DOHH2 (cell line): ENCODE measurements at regions not wholly inside any gene's neighbourhood (a gene's known extent, or its start where the extent isn't known, plus 50 kb on each side); places are given as distances from the start of the nearest gene placed in this dataset.

Source experiments
- H3F3A ChIP-seq: fragments of 200-600 bp; sonication (generic), shearing (Covaris generic); 2 replicates; pipeline ENCODE4 v1.6.0; 2016; ENCODE audit warnings: antibody characterized with exemption, mild to moderate bottlenecking; ENCODE audit not compliant: control insufficient read depth, insufficient read depth
- H3K27ac ChIP-seq: fragments of 200-600 bp; sonication (generic); 2 replicates; pipeline ENCODE4 v1.5.1; 2014; ENCODE audit warnings: low read depth, mild to moderate bottlenecking, low read length, moderate library complexity
- H3K27me3 ChIP-seq: fragments of 200-600 bp; sonication (generic); 2 replicates; pipeline ENCODE4 v1.6.1; 2014; ENCODE audit warnings: mild to moderate bottlenecking, low read length, mixed read lengths; ENCODE audit not compliant: control insufficient read depth
- H3K36me3 ChIP-seq: fragments of 200-600 bp; sonication (generic); 2 replicates; pipeline ENCODE4 v1.6.1; 2014; ENCODE audit warnings: mild to moderate bottlenecking, low read length, moderate library complexity, mixed read lengths; ENCODE audit not compliant: control insufficient read depth
- H3K4me1 ChIP-seq: fragments of 200-600 bp; sonication (generic); 2 replicates; pipeline ENCODE4 v1.6.1; 2014; ENCODE audit warnings: mild to moderate bottlenecking, low read length, mixed read lengths; ENCODE audit not compliant: control insufficient read depth
- H3K4me2 ChIP-seq: fragments of 200-600 bp; sonication (generic); 2 replicates; pipeline ENCODE4 v1.6.0; 2014; ENCODE audit warnings: mild to moderate bottlenecking, low read length, moderate library complexity
- H3K4me3 ChIP-seq: fragments of 200-600 bp; sonication (generic); 2 replicates; pipeline ENCODE4 v1.5.1; 2014; ENCODE audit warnings: mild to moderate bottlenecking, low read length, mixed read lengths
- H3K79me2 ChIP-seq: fragments of 200-600 bp; sonication (generic); 2 replicates; pipeline ENCODE4 v1.6.1; 2014; ENCODE audit warnings: mild to moderate bottlenecking, low read length, mixed read lengths; ENCODE audit not compliant: control insufficient read depth
- H3K9me2 ChIP-seq: fragments of 200-600 bp; sonication (generic); replicated peaks from 2 replicates; pipeline ENCODE4 v1.6.1; 2014; ENCODE audit warnings: mild to moderate bottlenecking, low read length, mixed read lengths; ENCODE audit not compliant: control insufficient read depth
- H3K9me3 ChIP-seq: fragments of 200-600 bp; sonication (generic); 2 replicates; pipeline ENCODE4 v1.6.1; 2014; ENCODE audit warnings: antibody characterized with exemption, low read length, mixed read lengths; ENCODE audit not compliant: control insufficient read depth, insufficient read depth
- H4K20me1 ChIP-seq: fragments of 200-600 bp; sonication (generic); 2 replicates; pipeline ENCODE4 v1.6.0; 2014; ENCODE audit warnings: low read depth, mild to moderate bottlenecking, antibody characterized with exemption, low read length, moderate library complexity; ENCODE audit not compliant: control insufficient read depth, insufficient read depth
- EZH2phosphoT487 ChIP-seq: fragments of 200-600 bp; sonication (generic); IDR thresholded peaks from 2 replicates; pipeline ENCODE4 v1.6.1; 2017; ENCODE audit warnings: borderline replicate concordance, mild to moderate bottlenecking, antibody characterized with exemption, low read length, moderate library complexity, mixed read lengths
- TF ChIP-seq, protein P1 (sequence below): fragments of 200-600 bp; sonication (generic); IDR thresholded peaks from one replicate; pipeline ENCODE4 v1.5.1; 2014; ENCODE audit warnings: antibody characterized with exemption, mild to moderate bottlenecking, low read depth, low read length; ENCODE audit not compliant: poor library complexity, severe bottlenecking

DNA sequence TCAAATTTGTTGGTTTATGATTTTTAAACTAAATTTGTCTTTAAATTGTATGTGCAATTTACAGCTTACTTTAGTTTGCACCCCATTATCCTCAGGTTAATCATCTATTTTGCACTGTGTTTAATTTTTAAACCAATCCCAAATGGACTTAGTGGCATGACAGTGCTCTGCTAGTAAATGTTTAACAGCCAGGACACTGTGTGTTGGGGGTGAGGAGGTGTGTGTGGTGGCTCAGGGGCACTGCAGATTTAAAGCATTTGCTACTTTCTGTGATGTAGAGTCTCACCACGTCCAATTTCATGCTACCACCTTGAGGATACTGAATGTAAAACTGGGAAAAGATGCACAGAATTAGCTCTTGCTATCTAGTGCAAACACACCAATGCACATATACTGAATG is 225.7 kb downstream of the HAO1 start:
- Histone ChIP-seq H3K36me3 (no peaks in the 10 kb centered on the region), H3K4me2 (no peak overlapping the region), H3K27me3 (no peaks in the 10 kb centered on the region), H3K9me3 (no peaks in the 10 kb centered on the region), H3K4me3 (no peak overlapping the region), H3K79me2 (no peaks in the 10 kb centered on the region), H3K4me1 (0 out of 2 replicates have a peak, but pooled peaks cover 3% of the 10 kb centered on the region), H3K27ac (no peak overlapping the region), H3K9me2 (no peaks in the 10 kb centered on the region), H4K20me1 (no peaks in the 10 kb centered on the region), H3F3A (no peaks in the 10 kb centered on the region)
- TF ChIP-seq, protein P1, sequence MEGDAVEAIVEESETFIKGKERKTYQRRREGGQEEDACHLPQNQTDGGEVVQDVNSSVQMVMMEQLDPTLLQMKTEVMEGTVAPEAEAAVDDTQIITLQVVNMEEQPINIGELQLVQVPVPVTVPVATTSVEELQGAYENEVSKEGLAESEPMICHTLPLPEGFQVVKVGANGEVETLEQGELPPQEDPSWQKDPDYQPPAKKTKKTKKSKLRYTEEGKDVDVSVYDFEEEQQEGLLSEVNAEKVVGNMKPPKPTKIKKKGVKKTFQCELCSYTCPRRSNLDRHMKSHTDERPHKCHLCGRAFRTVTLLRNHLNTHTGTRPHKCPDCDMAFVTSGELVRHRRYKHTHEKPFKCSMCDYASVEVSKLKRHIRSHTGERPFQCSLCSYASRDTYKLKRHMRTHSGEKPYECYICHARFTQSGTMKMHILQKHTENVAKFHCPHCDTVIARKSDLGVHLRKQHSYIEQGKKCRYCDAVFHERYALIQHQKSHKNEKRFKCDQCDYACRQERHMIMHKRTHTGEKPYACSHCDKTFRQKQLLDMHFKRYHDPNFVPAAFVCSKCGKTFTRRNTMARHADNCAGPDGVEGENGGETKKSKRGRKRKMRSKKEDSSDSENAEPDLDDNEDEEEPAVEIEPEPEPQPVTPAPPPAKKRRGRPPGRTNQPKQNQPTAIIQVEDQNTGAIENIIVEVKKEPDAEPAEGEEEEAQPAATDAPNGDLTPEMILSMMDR: no peak
- no peak for TF ChIP-seq EZH2phosphoT487

DNA sequence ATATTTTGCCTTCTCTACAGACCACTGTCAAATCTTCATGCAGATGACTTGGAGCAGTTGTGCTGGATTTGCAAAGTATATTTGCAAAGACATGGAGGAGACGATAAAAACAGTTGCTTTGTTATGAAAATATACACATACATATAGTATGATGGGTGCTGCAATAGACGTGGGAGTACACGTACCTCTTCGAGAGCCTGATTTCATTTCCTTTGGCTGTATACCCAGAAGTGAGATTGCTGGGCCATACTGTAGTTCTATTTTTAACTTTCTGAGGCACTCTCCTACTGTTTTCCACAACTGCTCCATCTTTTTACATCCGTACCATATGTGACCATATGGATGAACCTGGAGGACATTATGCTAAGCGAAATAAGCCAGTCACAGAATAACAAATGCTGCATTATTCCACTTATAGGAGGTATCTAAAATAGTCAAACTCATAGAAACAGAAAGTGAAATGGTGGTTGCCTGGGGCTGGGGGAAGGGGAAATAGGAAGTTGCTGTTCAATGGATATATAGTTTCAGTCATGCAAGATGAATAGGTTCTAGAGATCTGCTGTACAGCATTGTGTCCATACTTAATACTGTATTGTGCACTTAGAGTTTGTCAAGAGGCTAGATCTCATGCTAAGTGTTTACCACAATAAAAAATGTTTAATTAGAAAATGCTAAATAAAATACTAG is 223.8 kb downstream of the HAO1 start:
- H3K27ac ChIP-seq: no peak overlapping the region
- no peaks in the 10 kb centered on the region for H3K36me3 ChIP-seq
- H3K27me3 ChIP-seq: no peaks in the 10 kb centered on the region
- no peak for TF ChIP-seq EZH2phosphoT487
- H3K4me3 ChIP-seq: no peak overlapping the region
- H3K4me1 ChIP-seq: 0 out of 2 replicates have a peak, but pooled peaks cover 3% of the 10 kb centered on the region
- no peaks in the 10 kb centered on the region for H4K20me1 ChIP-seq
- H3F3A ChIP-seq: no peaks in the 10 kb centered on the region
- no peaks in the 10 kb centered on the region for H3K9me2 ChIP-seq
- no peaks in the 10 kb centered on the region for H3K79me2 ChIP-seq
- H3K4me2 ChIP-seq: no peak overlapping the region
- no peaks in the 10 kb centered on the region for H3K9me3 ChIP-seq

DNA sequence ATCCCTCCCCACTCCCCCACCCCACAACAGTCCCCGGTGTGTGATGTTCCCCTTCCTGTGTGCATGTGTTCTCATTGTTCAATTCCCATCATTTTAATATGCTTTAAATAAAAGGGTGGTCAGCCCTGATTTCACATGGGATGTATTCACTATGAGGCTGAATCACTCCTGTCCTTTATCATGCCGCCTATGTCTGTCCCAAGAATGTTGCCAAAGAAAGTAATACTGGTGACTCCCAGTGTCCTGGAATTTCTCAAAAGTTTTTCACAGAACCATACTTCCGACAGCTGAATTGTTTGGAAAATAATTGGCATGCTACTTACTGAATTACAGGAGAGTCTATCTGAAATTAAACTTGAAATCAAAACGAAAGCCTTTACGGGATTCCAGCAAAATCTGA is 217.7 kb downstream of the HAO1 start:
- Histone ChIP-seq H3K4me3 (no peak overlapping the region), H3K79me2 (no peaks in the 10 kb centered on the region), H3F3A (no peaks in the 10 kb centered on the region), H3K9me2 (no peaks in the 10 kb centered on the region), H3K4me1 (no peaks in the 10 kb centered on the region), H3K27me3 (no peaks in the 10 kb centered on the region), H3K9me3 (no peaks in the 10 kb centered on the region), H3K4me2 (no peak overlapping the region), H3K27ac (no peak overlapping the region), H4K20me1 (no peaks in the 10 kb centered on the region), H3K36me3 (no peaks in the 10 kb centered on the region)
- TF ChIP-seq EZH2phosphoT487: no peak
- TF ChIP-seq, protein P1: no peak

DNA sequence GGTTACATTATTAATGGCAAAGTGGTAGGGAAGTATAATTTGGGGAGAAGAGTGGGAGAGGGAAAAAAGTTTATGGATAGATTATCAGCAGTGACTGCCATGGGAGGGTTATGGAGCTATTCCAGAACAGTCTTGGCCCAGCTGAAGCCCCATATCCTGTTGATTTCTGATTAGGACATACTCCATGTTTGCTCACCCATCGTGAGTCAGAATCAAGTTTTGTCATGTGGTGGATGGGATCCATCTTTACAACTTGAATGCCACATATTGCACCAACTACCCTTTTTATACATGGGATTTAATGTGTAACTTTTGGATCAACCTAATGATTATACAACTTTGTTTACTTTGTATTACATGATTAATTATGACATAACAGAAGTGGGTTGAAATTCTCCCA is 217.0 kb downstream of the HAO1 start:
- Histone ChIP-seq H3K79me2 (no peaks in the 10 kb centered on the region), H3K27ac (no peak overlapping the region), H4K20me1 (no peaks in the 10 kb centered on the region), H3K4me2 (no peak overlapping the region), H3F3A (no peaks in the 10 kb centered on the region), H3K9me3 (no peaks in the 10 kb centered on the region), H3K4me3 (no peak overlapping the region), H3K9me2 (no peaks in the 10 kb centered on the region), H3K27me3 (no peaks in the 10 kb centered on the region), H3K4me1 (no peaks in the 10 kb centered on the region), H3K36me3 (no peaks in the 10 kb centered on the region)
- TF ChIP-seq, protein P1: no peak
- TF ChIP-seq EZH2phosphoT487: no peak
